ENCODE measurements at regions not wholly inside any gene's neighbourhood (a gene's known extent, or its start where the extent isn't known, plus 50 kb on each side); places are given as distances from the start of the nearest gene placed in this dataset.
"Not testable (repeated sequence)": the region's sequence is repeated elsewhere in the genome, so short reads cannot be mapped to it uniquely, and the experiment has no call there.

GRCh38 chr6:80437801-80438200, 331.3 kb downstream of the BCKDHB start:
- no peak overlapping the region for H3K27ac ChIP-seq
- H3K4me3 ChIP-seq = no peak overlapping the region

GRCh38 chr6:80437221-80437620, 330.8 kb downstream of the BCKDHB start:
- H3K4me3 ChIP-seq = no peak overlapping the region

DNA sequence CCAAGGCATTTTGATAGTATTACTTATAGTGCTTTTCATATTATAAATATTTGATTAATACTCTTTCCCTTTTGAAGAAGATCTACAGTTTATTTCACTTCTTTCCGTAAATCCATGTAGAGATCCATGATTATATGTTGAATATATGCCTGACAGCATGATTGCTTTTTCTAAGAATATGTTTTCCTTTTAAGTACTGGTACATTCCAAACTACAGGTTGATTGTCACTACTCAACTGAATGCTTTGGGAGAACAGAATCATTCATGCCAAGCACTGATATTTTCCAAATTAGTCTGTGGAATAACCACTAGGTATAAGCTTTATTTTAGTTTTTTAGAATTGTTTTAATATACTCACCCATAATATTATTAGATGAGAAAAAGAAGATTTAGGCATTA, 330.2 kb downstream of the BCKDHB start:
- H3K4me3 ChIP-seq = no peak overlapping the region
- no peak overlapping the region for H3K27ac ChIP-seq

More at GRCh38 chr6:80437221-80437620, 330.8 kb downstream of the BCKDHB start:
- no peak overlapping the region for H3K27ac ChIP-seq

DNA sequence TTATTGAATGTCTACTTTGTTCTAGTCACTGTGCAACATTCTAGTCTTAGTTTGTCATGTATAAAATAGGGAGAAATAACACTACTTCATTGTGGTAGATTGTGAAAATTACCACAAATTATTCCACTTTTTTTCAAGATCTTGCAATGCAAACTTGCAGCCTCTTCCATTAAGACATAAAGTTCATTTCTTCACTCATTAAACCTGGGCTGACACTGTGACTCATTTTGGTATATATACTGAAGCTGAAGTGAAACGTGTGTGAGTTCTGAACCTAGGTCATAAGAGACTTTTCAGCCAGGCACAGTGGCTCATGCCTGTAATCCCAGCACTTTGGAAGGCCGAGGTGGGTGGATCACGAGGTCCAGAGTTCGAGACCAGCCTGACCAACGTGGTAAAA, 329.0 kb downstream of the BCKDHB start:
- H3K27ac ChIP-seq = no peak overlapping the region

GRCh38 chr6:80434691-80435350, 328.4 kb downstream of the BCKDHB start:
- no peak overlapping the region for H3K27ac ChIP-seq

More for the DNA sequence above, 329.0 kb downstream of the BCKDHB start:
- no peak overlapping the region for H3K4me3 ChIP-seq

GRCh38 chr6:80433673-80434025, 327.2 kb downstream of the BCKDHB start:
- no peak overlapping the region for H3K27ac ChIP-seq
- H3K4me3 ChIP-seq = no peak overlapping the region

More at GRCh38 chr6:80434691-80435350, 328.4 kb downstream of the BCKDHB start:
- no peak overlapping the region for H3K4me3 ChIP-seq

DNA sequence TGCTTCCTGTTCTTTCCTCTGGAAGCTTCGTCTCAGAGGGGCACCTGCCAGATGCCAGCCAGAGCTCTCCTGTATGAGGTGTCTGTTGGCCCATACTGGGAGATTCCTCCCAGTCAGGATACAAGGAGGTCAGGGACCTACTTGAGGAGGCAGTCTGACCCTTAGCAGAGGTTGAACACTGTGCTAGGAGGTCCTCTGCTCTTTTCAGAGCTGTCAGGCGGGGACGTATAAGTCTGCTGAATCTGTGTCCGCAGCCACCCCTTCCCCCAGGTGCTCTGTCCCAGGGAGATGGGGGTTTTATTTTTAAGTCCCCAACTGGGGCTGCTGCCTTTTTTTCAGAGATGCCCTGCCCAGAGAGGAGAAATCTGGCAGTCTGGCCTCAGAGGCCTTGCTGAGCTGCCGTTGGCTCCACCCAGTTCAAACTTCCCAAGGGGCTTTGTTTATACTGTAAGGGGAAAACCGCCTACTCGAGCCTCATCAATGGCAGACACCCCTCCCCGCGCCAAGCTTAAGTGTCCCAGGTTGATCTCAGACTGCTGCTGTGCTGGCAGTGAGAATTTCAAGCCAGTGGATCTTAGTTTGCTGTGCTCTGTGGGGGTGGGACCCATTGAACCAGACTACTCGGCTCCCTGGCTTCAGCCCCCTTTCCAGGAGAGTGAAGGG, 326.7 kb downstream of the BCKDHB start:
- Histone ChIP-seq H3K27ac (no peak overlapping the region), H3K4me3 (no peak overlapping the region)

- Histone ChIP-seq H3K4me3 (no peak overlapping the region), H3K27ac (peak overlapping the region in 4 of 21 experiments; percentile 27 to 68 (median 60))
Measured at GRCh38 chr6:80425089-80425823, 318.8 kb downstream of the BCKDHB start.

GRCh38 chr6:80411486-80411885, 305.0 kb downstream of the BCKDHB start:
- H3K27ac ChIP-seq = no peak overlapping the region
- no peak overlapping the region for H3K4me3 ChIP-seq

DNA sequence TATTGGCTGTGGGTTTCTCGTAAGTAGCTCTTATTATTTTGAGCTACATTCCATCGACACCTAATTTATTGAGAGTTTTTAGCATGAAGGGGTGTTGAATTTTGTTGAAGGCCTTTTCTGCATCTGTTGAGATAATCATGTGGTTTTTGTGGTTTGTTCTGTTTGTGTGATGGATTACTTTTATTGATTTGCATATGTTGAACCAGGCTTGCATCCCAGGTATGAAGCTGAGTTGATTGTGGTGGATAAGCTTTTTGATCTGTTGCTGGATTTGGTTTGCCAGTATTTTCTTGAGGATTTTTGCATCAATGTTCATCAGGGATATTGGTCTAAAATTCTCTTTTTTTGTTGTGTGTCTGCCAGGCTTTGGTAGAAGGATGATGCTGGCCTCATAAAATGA, 301.5 kb downstream of the BCKDHB start:
- H3K4me3 ChIP-seq = not testable (repeated sequence)

GRCh38 chr6:80404889-80405288, 298.4 kb downstream of the BCKDHB start:
- Histone ChIP-seq H3K27ac (no peak overlapping the region), H3K4me3 (no peak overlapping the region)

More for the DNA sequence above, 301.5 kb downstream of the BCKDHB start:
- not testable (repeated sequence) for H3K27ac ChIP-seq

- Histone ChIP-seq H3K4me3 (no peak overlapping the region), H3K27ac (no peak overlapping the region)
Measured at GRCh38 chr6:80403365-80403764, 296.9 kb downstream of the BCKDHB start.

DNA sequence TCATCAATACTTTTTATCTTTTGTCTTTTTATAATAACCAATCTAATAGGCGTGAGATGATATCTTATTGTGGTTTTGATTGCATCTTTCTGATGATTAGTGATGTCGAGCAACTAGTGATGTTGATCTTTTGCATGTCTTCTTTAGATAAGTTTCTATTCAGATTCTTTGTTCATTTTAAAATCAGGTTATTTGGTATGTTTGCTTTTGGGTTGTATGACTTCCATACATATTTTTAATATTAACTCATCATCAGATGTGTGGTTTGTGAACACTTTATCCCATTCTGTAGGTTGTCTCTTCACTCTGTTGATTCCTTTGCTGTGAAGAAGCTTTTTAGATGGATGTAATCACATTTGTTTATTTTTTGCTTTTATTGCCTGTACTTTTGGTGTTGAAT, 295.8 kb downstream of the BCKDHB start:
- H3K27ac ChIP-seq = no peak overlapping the region
- no peak overlapping the region for H3K4me3 ChIP-seq

Data from skin epidermis (tissue), 12 donors.